Heart left ventricle (tissue), 16 donors: ENCODE measurements at regions not wholly inside any gene's neighbourhood (a gene's known extent, or its start where the extent isn't known, plus 50 kb on each side); places are given as distances from the start of the nearest gene placed in this dataset.
"Not testable (repeated sequence)": the region's sequence is repeated elsewhere in the genome, so short reads cannot be mapped to it uniquely, and the experiment has no call there.

Source experiments
- ATAC-seq, 4 donors: fragments of 200-7000 bp; cut with Tn5 transposase; one replicate each; pipeline ENCODE4 v1.9.1; 2020 to 2022; ENCODE audit warnings: moderate library complexity in 4 of 4, mild to moderate bottlenecking in 3 of 4, moderate number of reproducible peaks in 1 of 4
- DNase-seq, 5 donors: peaks; one replicate each; pipeline ENCODE4 v3.0.0-alpha.2; 2020
- H3K27ac ChIP-seq, 12 donors: fragments of 200-600 bp; sonication (generic) in 4 of 12; one replicate each; pipeline versions ENCODE4 v1.5.0 to v1.8.0; 2016 to 2022; ENCODE audit warnings: mild to moderate bottlenecking in 2 of 12
- H3K27me3 ChIP-seq, 9 donors: fragments of 200-600 bp; sonication (generic) in 2 of 9; one replicate each; pipeline versions ENCODE4 v1.5.1 to v1.8.0; 2016 to 2022; ENCODE audit warnings: mild to moderate bottlenecking in 3 of 9
- H3K36me3 ChIP-seq, 9 donors: fragments of 200-600 bp; sonication (generic) in 2 of 9; one replicate each; pipeline versions ENCODE4 v1.5.0 to v1.8.0; 2018 to 2022; ENCODE audit warnings: mild to moderate bottlenecking in 2 of 9
- H3K4me1 ChIP-seq, 12 donors: fragments of 200-600 bp; sonication (generic) in 4 of 12; one replicate each; pipeline versions ENCODE4 v1.5.0 to v1.8.0; 2016 to 2022; ENCODE audit warnings: mild to moderate bottlenecking in 3 of 12
- H3K4me3 ChIP-seq, 12 donors: fragments of 200-600 bp; sonication (generic) in 4 of 12; one replicate each; pipeline versions ENCODE4 v1.5.0 to v1.8.0; 2017 to 2022; ENCODE audit warnings: mild to moderate bottlenecking in 9 of 12, moderate library complexity in 4 of 12
- H3K9me3 ChIP-seq, 12 donors: fragments of 200-600 bp; sonication (generic) in 4 of 12; one replicate each; pipeline versions ENCODE4 v1.5.0 to v1.8.0; 2016 to 2022; ENCODE audit warnings: mild to moderate bottlenecking in 1 of 12
- POLR2A ChIP-seq, 2 donors: fragments of 450-650 bp; IDR thresholded peaks; one replicate each; pipeline ENCODE4 v1.6.1; 2017; ENCODE audit warnings: antibody characterized with exemption in 2 of 2, mild to moderate bottlenecking in 2 of 2, moderate library complexity in 2 of 2
- WGBS, 4 donors: extraction: QIAGEN DNeasy Blood & Tissue Kit in 2 of 4; methylation state at CpG; one replicate each; pipeline versions ENCODE4 v1.1.5 to v1.1.7; 2013 to 2018; 5-methylcytosine and 5-hydroxymethylcytosine counted together
- intact Hi-C, 10 donors: fragments of 100-400 bp; cut with DNase I; formaldehyde crosslinking; loops; one replicate each; pipeline versions ENCODE4 v1.11.1 to v1.14.2; 2022
- TF ChIP-seq, protein P1 (sequence below), 12 donors: fragments of 200-600 bp; sonication (generic) in 4 of 12; IDR thresholded peaks; one replicate each; pipeline versions ENCODE4 v1.5.0 to v1.8.0; 2018 to 2022; ENCODE audit warnings: antibody characterized with exemption in 12 of 12, mild to moderate bottlenecking in 5 of 12
- donor health status: ischemic (EF 13 %, LVEDD 7.1; RV severe dilation, severe dysfunction).
- donor health status: healthy with polysubstance abuse.
- donor health status: DM: no; HTN: yes; CAD: no.
- donor health status: DM: no; HTN: no; CAD: no.
- donor health status: ischemic (EF 25% LVEDD 6.9; RV normal size, moderate dysfunction).
- donor health status: ischemic (EF 25% LVEDD 5.7; RV mildly dilated, moderate dysfunction).
- donor health status: healthy.
- donor health status: DM: yes; HTN: yes; CAD: no.
- donor health status: ischemic (EF 35%, LVEDD 5.7; RV mildly dilated, moderate dysfunction).
- donor health status: nonischemic (EF 11% LVEDD 7.7; RV severe dilation, severe dysfunction).
- donor health status: DM: yes; HTN: yes; CAD: no.
- donor health status: PGD.
- donor health status: ischemic (EF 29% LVEDD 5.4; RV normal size, mild dysfunction).
- donor health status: nonischemic (EF 23%, LVEDD 6.1; RV moderate dilation, normal function).

DNA sequence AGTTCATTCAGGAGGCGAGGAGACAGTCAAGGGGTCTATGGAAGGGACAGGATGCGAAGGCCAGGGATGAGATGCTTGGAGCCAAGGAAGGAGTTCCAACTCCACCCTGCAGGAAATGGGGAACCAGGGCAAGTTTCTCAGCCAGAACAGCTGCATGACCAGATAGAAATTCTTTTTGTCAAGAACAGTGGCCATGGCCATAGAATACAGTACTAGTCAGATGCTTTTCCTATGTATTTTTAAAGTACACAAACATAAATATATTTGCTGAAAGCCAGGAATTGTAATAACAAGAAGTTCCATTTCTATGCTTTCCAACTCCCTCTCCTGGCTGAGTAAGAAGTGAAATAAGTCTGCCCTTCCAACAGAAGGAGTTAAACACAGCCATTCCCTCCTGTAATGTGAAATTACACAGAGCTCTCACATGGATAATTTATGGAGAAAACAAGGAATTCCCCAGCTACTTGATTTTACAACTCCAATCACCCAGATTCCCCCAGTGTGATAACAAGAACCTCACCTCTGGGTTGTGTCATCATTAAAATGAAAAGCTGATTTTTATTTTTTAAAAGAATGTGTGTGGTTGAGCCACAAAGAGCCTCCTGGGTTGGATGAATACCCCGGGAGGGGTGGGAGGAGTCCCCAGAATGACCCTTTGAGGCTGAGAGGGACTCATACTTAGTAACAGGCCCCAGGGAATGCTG is 124.6 kb upstream of the ARHGEF3 start:
- Histone ChIP-seq H3K4me1 (peaks cover 2 to 91% (median 66%) of the 10 kb centered on the region in 12 donors), H3K4me3 (no peak overlapping the region), H3K27ac (peak overlapping the region in 10 of 12 donors; percentile 17 to 77 (median 62)), H3K27me3 (no peaks in the 10 kb centered on the region), H3K9me3 (no peaks in the 10 kb centered on the region), H3K36me3 (no peaks in the 10 kb centered on the region)
- DNase-seq: no peak
- ATAC-seq: peak in 1 of 4 donors; percentile 14
- TF ChIP-seq, protein P1, sequence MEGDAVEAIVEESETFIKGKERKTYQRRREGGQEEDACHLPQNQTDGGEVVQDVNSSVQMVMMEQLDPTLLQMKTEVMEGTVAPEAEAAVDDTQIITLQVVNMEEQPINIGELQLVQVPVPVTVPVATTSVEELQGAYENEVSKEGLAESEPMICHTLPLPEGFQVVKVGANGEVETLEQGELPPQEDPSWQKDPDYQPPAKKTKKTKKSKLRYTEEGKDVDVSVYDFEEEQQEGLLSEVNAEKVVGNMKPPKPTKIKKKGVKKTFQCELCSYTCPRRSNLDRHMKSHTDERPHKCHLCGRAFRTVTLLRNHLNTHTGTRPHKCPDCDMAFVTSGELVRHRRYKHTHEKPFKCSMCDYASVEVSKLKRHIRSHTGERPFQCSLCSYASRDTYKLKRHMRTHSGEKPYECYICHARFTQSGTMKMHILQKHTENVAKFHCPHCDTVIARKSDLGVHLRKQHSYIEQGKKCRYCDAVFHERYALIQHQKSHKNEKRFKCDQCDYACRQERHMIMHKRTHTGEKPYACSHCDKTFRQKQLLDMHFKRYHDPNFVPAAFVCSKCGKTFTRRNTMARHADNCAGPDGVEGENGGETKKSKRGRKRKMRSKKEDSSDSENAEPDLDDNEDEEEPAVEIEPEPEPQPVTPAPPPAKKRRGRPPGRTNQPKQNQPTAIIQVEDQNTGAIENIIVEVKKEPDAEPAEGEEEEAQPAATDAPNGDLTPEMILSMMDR (IDR thresholded peaks at IDR 0.05): peak in 1 of 12 donors; percentile 13
- no peak for TF ChIP-seq POLR2A (IDR thresholded peaks at IDR 0.05)
- 38 to 56% (median 45%) methylated on average over 3 of the region's 3 CpGs for WGBS, 4 donors
- intact Hi-C loops: loop anchor here in 2 of 10 donors (5.0 kb wide), 1 partner anchor 124 kb away; the partner anchor contains the start of gene ARHGEF3 (in 2 of the 2)

DNA sequence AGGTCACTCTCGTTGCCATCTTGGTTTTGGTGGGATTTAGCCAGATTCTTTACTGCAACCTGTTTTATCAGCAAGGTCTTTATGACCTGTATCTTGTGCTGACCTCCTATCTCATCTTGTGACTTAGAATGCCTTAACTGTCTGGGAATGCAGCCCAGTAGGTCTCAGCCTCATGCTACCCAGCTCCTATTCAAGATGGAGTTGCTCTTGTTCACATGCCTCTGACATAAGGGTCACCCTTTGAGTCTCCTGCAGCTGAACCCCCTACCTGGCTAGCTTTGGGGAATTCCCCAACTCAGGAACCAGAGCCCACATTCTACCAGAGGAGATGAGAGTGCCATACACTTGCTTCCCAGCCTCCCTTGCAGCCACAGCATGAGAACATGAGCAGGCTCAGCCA is 123.0 kb upstream of the ARHGEF3 start:
- Histone ChIP-seq H3K4me1 (peaks cover 2 to 86% (median 68%) of the 10 kb centered on the region in 12 donors), H3K27ac (peak overlapping the region in 11 of 12 donors; percentile 13 to 79 (median 69))
- H3K4me3 ChIP-seq, DNase-seq, H3K27me3 ChIP-seq, ATAC-seq, H3K9me3 ChIP-seq, H3K36me3 ChIP-seq: not testable (repeated sequence)
- WGBS, 4 donors: 92 to 98% (median 95%) methylated on average over 1 of the region's 1 CpG
- intact Hi-C loops: loop anchor here in 4 of 10 donors (5.0 kb wide), 2 partner anchors 63 to 122 kb away; partner anchors contain the start of gene ARHGEF3 (in 3 of the 4)

DNA sequence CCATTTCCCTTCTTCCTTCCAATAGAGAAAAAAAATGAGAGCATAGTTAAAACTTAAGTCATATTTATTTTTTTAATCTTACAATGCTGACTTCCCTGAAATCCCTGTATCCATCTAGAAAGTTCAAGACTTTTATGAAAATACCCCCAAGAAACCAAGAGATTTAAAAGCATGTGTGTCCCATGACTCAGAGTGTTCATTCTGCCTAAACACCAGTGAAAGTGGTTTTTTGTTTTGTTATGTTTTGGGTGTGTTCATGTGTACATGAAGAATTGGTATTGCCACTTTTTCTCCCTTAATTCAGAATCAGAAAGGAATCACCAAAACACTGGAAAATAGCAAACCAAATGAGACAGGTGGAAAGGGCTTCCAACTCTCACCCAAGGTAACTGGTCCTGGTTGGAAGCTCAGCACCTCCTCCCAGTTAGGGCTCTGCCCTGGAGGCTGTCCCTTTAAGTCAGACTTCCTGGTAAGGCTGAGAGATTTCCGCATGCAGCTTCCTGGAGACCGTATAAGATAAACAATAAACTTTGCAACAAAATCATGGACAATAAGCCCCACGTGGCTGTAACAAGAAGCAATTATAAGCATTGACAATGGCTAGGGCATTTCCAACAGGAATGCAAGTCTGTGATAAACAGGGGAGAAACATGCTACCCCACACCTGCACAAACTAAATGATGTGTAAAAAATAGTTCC is 121.9 kb upstream of the ARHGEF3 start:
- Histone ChIP-seq H3K9me3 (no peaks in the 10 kb centered on the region), H3K36me3 (no peaks in the 10 kb centered on the region), H3K27me3 (no peaks in the 10 kb centered on the region), H3K4me1 (peaks cover 2 to 81% (median 62%) of the 10 kb centered on the region in 12 donors), H3K4me3 (no peak overlapping the region), H3K27ac (peak overlapping the region in 11 of 12 donors; percentile 13 to 79 (median 69))
- peak; percentile 67 to 88 (median 78) for ATAC-seq
- 2 to 7% (median 4%) methylated on average over 3 of the region's 3 CpGs for WGBS, 4 donors
- intact Hi-C loops: loop anchor here in 2 of 10 donors (5.0 kb wide), 2 partner anchors 64 to 121 kb away; partner anchors contain the start of gene ARHGEF3 (in 1 of the 2)
- peak in 4 of 5 donors; percentile 49 to 71 (median 63) for DNase-seq
- no peak for TF ChIP-seq POLR2A (IDR thresholded peaks at IDR 0.05)
- TF ChIP-seq, protein P1 (IDR thresholded peaks at IDR 0.05): peak in 1 of 12 donors; percentile 6

DNA sequence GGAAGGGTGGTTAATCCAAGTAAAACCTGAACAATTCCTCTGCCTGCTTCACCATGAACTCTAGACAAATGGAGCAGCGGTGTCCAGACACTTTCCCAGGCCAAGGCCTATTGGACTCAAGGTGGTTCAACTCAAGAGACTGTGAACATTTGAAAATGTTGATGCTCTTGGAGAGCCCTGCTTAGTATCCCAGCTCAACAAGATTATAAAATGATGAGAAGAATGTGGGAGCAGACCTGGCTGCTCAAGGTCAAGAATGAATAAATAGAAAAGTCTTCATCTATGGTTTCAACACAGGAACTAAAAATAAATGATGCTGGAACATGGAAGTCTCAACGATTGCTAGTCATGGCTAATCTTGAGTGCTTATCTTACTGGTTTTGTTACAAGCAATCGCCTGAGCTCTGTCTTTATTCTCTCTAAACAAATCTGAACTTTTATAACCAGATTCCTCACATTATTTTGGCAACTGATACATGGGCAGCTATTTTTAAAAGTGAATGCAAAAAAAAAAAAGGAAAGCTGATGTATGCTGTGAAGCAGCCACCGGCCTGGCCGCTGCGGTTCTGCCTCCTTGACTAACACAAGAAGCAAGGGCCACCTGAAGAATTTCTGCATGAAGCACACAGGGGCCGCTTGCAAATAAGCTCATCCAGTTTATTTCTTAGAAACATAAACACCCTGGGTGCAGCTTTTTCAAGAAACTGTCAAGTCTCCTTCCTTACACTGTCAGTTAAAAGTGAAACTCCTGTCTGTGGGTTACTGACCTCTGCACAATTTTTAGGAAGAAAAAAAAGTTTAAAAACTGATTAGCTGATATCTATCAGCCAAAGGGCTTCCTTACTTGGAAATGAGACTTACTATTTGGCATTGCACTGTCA is 120.1 kb upstream of the ARHGEF3 start:
- no peaks in the 10 kb centered on the region for H3K36me3 ChIP-seq
- H3K9me3 ChIP-seq: no peaks in the 10 kb centered on the region
- peak overlapping the region; percentile 1 to 79 (median 66) for H3K27ac ChIP-seq
- H3K27me3 ChIP-seq: no peaks in the 10 kb centered on the region
- H3K4me1 ChIP-seq: peaks cover 2 to 81% (median 54%) of the 10 kb centered on the region in 12 donors
- 11 to 14% (median 13%) methylated on average over 7 of the region's 7 CpGs for WGBS, 4 donors
- DNase-seq (no peak), ATAC-seq (peak in 3 of 4 donors; percentile 17 to 25 (median 23))
- intact Hi-C loops: loop anchor here in 2 of 10 donors (5.0 kb wide), 2 partner anchors 65 to 120 kb away; partner anchors contain the start of gene ARHGEF3 (in 1 of the 2)
- peak overlapping the region in 9 of 12 donors; percentile 20 to 36 (median 29) for H3K4me3 ChIP-seq
- TF ChIP-seq POLR2A (IDR thresholded peaks at IDR 0.05): no peak
- TF ChIP-seq, protein P1 (IDR thresholded peaks at IDR 0.05): no peak
